ENCODE measurements at regions not wholly inside any gene's neighbourhood (a gene's known extent, or its start where the extent isn't known, plus 50 kb on each side); places are given as distances from the start of the nearest gene placed in this dataset.
"Not testable (repeated sequence)": the region's sequence is repeated elsewhere in the genome, so short reads cannot be mapped to it uniquely, and the experiment has no call there.

DNA sequence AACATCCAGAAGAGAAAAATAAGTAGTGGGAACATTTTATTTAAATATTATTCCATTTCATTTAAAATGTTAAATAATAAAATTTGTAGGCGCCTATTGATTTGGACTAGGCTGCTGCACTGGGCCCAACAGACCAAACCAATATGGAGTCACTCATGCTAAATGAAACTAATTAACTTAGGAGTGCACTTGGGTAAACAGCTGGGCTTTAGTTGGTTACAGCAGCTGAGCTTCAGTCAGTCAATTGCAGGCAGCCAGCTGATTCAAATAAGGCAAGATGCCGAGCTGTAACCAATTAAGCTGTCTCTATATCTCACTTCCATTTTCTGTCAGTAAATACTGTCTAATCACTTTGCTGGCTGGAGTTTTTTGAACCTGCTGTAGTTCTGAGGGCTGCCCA is 102.1 kb upstream of the WDR11 start:
- DNase-seq (ENCODE audit: insufficient read length, low spot score) (no peak), FAIRE-seq (no peak)

DNA sequence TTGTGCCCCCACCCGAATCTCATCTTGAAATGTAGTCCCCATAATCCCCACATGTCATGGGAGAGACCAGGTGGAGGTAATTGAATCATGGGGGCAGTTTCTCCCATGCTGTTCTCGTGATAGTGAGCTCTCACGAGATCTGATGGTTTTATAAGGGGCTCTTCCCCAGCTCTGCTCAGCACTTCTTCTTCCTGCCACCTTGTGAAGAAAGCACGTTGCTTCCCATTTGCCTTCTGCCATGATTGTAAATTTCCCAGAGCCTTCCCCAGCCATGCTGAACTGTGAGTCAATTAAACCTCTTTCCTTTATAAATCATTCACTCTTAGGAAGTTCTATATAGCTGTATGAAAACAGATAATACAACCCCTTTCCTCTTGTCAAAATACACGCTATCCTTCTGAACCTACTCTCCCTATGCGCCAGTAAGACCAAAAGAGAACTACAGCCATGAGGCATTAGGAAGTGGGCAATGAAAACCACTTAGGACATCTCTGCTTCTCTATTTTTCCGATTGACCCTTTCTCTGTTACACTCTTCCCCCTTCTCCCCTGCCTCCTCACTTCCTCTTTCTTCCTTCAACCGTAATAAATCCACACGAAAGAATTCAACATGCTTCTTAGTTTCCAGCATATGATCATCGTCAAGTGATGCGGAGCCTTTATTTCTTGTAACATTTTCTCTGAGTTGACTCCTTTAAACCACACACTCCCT is 101.2 kb upstream of the WDR11 start:
- DNase-seq (ENCODE audit: insufficient read length, low spot score): no peak
- FAIRE-seq: no peak

DNA sequence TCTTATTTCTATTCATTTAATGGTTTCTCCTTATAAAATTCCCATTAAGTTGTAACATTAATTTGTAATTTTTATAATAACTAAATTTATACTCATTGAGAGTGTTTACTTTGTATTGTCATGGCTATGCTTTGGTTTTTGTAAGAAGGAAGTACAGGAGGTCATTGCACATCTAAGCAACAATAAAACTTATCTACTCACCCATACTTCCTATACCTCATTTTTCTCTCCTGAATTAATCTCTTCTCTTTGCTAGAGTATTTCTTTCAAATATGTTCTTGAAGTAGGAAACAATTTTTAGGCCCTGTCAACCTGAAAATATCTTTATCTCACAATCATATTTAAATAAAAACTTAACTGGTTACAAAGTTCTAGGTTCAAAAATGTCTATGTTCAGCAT is 95.4 kb upstream of the WDR11 start:
- FAIRE-seq (no peak), DNase-seq (ENCODE audit: insufficient read length, low spot score) (no peak)

DNA sequence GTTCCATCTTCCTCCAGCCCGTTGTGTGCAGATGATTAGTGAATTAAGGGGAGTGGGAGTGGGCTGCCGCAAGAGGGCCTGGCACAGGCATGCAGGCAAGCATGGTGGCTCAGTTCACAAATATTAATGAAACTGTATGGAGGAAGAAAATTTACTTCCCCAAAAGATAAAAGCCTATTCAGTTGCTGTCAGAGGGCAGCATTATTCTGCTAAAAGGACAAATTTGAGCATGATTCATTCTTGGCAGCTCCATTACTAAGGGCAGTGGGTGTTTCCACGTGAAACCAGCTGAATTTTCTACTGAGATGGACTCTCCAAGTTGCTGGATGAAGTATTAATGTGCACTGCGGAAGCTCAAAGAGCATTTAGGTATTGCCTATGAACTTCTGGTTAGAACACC is 90.9 kb upstream of the WDR11 start:
- no peak for DNase-seq (ENCODE audit: insufficient read length, low spot score)
- FAIRE-seq: no peak

DNA sequence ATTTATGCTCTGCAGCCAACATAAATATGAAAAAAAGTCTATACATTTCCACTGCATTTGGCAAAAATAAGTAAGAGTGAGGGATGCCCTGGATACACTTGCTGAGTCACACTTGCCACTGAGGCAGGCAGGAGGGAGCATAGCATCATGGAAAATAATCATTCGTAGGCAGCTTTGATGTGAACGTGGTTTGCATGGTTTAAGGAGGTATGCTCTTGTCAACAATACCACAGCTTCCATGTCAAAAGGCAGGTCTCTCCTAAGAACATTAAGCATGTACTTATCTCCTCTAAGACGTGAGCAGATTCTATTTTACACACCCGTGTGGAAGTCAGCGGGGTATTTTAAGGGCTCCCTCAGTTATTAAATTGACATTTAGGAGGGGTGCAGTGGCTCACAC is 89.2 kb upstream of the WDR11 start:
- FAIRE-seq: no peak
- no peak for DNase-seq (ENCODE audit: insufficient read length, low spot score)

DNA sequence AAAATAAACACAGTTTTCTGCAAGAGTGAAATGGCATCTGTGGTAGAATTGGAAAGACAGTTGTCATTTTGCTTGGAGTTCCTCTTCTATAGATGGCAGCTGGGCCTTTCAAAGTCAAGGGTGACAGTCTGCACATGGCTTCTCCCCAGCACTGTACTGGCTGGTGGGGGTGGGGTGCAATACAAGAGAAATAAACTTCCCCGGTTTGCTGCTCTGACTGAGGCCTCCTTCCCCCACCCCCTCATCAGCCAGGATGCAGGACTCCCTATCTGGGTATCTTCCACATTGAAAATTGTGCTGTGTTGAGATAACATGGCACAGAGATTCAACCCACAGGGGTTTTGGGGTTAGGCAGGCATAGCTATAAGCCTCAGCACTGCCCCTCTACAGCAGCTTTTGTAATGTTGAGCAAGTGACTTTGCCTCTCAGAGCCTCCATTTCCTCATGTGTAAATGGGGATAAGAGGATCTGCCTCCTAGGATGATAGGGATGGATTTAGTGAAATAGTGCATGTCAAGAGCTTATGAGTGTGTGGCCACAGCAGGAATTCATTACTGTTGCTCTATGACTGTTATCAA is 85.8 kb upstream of the WDR11 start:
- FAIRE-seq (no peak), DNase-seq (ENCODE audit: insufficient read length, low spot score) (no peak)

DNA sequence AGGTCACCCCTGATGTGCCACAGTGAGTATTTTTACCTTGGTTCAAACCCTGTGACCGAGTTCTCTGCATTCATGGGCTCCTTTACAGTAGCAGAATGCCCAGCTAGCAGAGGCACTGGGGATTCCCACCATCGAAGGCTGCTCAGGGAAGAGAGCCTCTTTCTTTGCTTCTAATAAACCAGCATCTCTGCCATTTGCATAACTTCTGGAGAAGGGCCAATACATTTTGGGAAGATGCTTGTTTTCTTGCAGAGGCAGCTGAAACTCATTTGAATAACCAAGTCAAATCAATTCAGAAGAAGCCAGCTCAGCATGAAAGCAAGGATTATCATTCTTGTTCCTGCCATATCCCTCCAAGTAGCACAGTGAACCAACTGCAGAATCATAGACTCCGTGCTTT is 82.9 kb upstream of the WDR11 start:
- DNase-seq (ENCODE audit: insufficient read length, low spot score) (no peak), FAIRE-seq (no peak)

DNA sequence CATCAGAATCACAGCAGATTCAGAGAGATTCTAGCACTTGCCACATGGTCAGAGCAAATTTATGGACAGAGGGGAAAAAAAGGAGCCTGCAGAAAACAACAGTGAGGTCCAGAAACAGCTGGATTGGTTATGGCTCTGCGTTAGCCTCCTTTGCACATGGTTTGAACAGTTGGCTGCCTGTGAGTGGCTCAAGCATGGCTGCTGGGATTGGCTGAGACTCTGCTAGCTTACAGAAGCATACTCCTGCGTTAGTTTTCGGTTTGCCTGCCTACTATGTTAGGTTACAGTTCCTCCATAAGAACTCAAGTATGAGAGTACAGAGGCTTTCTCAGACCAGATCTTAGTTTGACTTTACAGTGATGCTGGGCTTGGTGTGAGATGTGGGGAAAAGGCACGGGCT is 80.7 kb upstream of the WDR11 start:
- no peak for DNase-seq (ENCODE audit: insufficient read length, low spot score)
- FAIRE-seq: no peak

DNA sequence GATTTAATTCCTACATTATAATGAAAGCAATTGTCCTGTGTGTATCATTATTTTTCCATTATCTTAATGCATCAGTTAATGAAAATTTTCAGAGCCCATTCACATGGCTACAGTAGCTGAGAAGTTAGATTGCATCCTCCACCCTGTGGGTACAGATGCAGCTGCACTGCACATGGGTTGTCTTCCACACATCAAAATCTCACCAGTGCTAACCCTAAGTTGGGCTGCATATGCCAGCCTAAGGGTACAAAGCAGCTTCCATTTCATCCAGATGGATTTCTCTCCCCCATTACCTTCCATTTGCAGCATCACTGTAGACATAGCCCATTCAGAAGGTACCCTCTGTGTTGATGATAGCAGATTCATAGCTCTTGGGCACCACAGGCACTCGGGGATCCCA is 74.7 kb upstream of the WDR11 start:
- no peak for DNase-seq (ENCODE audit: insufficient read length, low spot score)
- no peak for FAIRE-seq

DNA sequence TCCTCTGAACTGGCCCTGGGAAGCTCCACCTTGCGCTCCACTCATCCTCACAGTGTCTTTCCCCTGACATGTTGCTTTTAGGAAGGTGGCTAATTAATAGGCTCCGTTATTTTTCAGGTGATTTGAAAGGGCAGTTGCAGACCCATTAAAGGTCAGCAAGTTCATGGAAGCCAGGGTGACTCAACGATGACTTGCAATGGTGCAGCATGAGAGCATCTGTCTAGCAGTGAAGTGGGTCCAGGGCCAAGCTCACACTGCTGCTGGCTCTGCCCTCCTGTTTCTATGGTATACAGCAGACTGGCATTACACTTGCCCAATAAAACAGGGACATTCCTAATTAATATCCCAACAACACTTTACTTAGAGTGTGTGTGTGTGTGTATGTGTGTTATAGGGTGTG is 68.8 kb upstream of the WDR11 start:
- DNase-seq (ENCODE audit: insufficient read length, low spot score): no peak
- FAIRE-seq: no peak

DNA sequence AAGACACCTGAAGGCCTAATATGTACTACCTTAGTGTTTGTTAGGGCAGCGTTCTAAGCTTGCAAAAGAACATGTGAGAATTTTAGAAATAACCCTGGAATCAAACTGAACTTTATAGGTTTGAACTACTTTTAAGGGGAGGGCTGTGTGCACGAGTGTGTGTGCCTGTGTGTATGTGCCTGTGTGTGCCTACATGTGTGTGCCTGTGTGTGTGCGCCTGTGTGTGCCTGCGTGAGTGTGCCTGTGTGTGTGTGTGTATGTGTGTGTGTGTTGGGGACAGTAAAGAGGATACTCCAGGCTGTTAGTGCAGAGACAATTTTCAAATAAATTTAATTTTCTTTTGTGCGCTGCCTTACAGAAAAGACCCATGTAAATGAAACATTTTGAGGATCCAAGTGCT is 68.1 kb upstream of the WDR11 start:
- FAIRE-seq (no peak), DNase-seq (ENCODE audit: insufficient read length, low spot score) (no peak)

DNA sequence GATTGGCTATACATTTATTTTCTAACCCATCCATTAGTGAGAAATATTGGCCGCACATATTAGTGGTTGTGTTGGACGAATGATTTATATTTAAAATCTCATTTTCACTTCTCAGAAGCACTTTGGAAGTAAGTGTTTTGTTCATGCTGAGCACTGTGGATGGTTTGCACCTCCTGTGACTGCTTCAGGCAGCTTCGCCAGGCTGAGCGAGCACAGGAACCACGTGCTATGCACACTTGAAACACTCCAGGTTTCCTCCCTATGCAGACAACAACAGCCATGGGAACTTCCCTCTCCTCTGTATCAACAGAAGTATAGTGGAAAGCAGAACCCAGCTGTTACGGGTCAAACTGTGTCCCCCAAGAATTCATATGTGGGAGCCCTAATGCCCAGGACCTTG is 67.3 kb upstream of the WDR11 start:
- no peak for DNase-seq (ENCODE audit: insufficient read length, low spot score)
- FAIRE-seq: no peak

DNA sequence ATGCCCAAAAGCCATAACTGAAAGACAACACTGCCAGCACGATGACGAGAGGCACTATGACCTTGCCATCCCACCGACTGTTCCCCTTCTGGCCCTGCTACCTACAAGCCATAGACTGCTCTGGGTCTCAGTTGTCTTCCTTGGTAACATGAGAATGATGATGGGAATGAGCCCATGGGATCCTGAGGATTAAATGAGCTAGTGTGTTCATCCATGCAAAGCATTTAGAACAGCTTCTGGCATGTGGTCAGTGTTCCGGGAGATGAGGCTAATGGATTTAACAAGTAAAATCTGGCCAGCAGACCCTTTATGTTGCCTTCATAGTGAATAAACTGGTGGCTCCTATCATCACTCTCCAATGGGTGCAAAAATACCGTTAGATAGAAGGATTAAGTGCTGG is 62.4 kb upstream of the WDR11 start:
- DNase-seq (ENCODE audit: insufficient read length, low spot score) (no peak), FAIRE-seq (no peak)

DNA sequence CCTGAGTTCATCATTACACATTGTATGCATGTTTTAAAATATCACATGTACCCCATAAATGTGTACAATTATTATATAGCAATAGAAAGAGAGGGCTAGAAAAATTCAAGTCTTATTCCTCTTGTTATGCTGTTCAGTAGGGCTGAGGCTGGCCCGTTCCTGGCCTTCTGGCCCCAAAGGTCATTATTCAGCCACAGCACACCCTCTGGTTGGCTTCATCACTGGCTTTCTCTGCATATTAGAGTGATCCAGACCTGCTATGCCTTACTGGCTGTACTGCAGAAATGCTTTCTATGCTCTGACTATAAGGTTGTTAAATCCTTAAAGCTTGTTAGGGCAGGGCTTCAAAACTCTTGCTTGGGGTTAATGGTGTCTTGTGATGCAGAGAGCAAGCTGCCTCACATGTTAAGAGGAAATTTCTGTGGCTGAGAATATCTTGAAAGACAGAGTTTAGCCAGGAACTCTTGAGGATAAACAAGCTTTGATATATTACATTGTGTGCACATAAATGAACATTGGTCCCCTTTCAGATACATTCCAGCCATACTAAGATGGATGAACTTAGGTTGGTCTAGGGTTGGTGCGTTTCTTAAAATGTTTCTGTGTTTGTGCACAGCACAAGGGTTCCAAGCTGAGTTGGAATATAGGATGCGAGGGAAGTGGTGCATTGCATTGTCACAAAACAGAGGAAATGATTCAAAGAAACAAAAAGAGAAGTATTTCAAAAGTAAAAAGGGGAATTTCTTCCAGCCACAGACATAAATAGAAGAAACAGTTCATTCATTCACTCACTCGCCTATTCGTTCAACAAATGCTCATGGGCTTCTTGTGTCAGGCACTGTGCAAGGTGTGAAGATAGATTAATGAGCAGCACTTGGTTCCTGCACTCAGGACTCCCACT is 61.6 kb upstream of the WDR11 start:
- DNase-seq (ENCODE audit: insufficient read length, low spot score) (no peak), FAIRE-seq (no peak)

DNA sequence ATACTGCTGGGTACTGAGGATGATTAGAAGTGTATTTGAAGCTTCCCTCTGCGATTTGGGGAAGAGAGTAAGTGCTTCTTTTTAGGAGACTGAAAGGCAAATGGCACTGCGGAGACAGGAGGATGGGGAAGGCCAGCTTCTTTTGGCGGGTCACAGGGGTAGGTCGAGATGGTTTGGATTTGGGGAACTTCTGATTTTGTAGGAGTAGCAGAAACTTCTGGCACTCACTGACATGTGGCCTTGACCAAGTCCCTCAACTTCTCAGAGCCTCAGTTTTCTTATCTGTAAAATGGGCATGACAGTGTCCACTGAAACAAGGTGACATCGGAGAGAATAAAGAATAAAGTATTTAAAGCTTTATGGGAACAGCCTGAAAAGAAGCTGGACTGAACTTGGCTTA is 59.8 kb upstream of the WDR11 start:
- FAIRE-seq: no peak

DNA sequence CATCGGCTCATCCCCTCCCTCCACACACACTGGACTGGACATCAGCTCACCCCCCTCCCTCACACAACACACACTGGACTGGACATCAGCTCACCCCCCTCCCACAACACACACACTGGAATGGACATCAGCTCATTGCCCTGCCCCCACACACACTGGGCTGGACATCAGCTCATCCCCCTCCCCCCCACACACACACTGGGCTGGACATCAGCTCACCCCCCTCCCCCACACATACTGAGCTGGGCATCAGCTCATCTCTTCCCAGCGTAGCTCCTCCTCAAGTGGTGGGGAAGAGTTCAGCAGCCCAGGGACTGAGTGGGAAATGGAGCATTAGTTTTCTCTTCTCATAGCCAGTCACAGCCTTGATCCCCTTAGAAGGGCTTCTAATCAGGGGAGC is 58.1 kb upstream of the WDR11 start:
- no peak for FAIRE-seq
- DNase-seq (ENCODE audit: insufficient read length, low spot score): no peak

More for the DNA sequence above, 59.8 kb upstream of the WDR11 start:
- no peak for DNase-seq (ENCODE audit: insufficient read length, low spot score)

DNA sequence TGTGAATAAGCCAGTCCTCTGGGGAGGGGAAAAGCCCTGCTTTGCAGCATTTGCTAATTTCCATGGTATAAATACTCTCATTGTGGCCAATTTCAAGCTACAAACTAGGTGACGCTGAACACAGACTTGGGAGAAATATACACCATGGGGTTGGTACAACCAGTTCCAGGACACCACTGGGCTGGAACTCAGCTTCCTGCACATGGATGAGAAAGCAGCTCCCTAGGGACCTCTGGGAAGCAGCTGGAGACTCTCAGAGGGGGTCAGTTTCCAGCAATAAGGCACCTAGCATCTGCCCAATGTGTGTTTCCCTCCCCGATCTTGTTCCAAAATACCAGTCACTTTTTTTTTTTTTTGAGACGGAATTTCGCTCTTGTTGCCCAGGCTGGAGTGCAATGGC is 56.8 kb upstream of the WDR11 start:
- FAIRE-seq (no peak), DNase-seq (ENCODE audit: insufficient read length, low spot score) (no peak)

DNA sequence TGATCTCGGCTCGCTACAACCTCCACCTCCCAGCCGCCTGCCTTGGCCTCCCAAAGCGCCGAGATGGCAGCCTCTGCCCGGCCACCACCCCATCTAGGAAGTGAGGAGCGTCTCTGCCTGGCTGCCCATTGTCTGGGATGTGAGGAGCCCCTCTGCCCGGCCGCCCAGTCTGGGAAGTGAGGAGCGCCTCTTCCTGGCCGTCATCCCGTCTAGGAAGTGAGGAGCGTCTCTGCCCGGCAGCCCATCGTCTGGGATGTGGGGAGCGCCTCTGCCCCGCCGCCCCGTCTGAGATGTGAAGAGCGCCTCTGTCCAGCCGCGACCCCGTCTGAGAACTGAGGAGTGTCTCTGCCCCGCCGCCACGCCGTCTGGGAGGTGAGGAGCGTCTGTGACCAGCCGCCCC is 52.9 kb upstream of the WDR11 start:
- FAIRE-seq; DNase-seq (ENCODE audit: insufficient read length, low spot score): not testable (repeated sequence)

DNA sequence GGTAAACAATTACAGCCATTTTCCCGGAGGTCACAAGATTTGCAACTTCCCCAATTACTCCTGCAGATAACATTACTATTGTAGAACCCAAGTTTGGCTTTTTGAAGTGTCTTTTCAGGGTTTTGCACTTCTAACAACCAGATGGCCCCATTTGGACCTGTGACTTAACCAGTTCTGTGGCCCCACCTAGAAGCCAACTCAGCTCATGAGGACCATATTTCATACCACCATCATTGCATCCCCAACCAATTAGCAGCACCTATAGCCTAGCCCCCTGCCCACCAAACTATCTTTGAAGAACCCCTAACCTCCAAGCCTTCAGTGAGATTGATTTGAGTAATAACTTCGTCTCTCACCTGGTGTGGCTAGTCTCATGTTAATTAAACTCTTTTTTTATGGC is 51.3 kb upstream of the WDR11 start:
- FAIRE-seq (no peak), DNase-seq (ENCODE audit: insufficient read length, low spot score) (no peak)

DNA sequence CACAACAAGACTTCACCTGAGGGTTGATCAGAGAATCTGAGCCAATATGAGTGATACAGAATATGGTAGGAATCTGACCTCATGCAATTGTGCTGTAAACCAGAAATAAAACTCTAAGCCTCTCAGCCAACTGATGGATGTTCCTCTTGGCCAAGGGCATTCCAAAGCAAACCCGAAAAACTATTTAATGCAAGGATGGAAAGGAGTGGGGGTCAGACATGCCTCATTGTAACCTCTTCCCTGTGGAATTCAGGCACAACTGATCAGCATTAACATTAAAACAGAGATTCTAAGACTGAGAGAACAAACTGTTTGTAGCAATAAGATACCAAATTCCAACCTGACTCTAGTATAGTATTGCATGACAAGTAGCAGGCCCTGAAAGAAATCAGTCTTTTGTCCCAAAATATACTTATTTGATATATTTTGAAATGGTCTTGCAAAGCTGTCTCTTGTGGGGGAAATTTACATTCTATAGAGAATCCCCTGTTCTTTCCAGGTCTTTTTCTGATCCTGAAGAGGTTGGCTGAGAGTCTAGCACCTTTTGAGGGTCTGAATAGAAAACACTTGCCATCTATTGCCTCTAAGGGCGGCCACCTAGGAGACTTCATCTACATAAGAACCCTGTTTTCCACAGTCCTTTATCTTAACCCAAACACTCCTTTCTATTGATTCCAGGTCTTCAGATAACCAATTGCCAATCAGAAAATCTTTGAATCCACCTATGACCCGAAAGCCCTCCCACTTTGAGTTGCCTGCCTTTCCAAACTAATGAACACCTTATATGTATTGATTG is 50.4 kb upstream of the WDR11 start:
- no peak for DNase-seq (ENCODE audit: insufficient read length, low spot score)
- no peak for FAIRE-seq

Measured in HTR-8/SVneo (cell line).